ENCODE measurements at regions not wholly inside any gene's neighbourhood (a gene's known extent, or its start where the extent isn't known, plus 50 kb on each side); places are given as distances from the start of the nearest gene placed in this dataset.
A peak's percentile ranks its signal among the peaks of the same experiment; 100 is the strongest.
"Not testable (repeated sequence)": the region's sequence is repeated elsewhere in the genome, so short reads cannot be mapped to it uniquely, and the experiment has no call there.

GRCh38 chr19:37306383-37306963 lies 64.4 kb upstream of the ZNF527 start:
- no peaks in the 10 kb centered on the region for H3K9me2 ChIP-seq (replicated peaks; ENCODE audit: insufficient read depth, low read length)

GRCh38 chr19:37309834-37310575 lies 60.9 kb upstream of the ZNF527 start:
- Histone ChIP-seq H3K9me3 (replicated peaks; ENCODE audit: insufficient read depth, low read length) (no peaks in the 10 kb centered on the region), H3K36me3 (replicated peaks; ENCODE audit: insufficient read depth, low read length) (no peaks in the 10 kb centered on the region), H3K27me3 (replicated peaks; ENCODE audit: insufficient read depth, low read length) (no peaks in the 10 kb centered on the region), H3K9ac (ENCODE audit: low read length) (no peak overlapping the region), H3K4me3 (ENCODE audit: low read length) (no peak overlapping the region), H3K27ac (ENCODE audit: low read length) (no peak overlapping the region), H3K4me1 (ENCODE audit: low read length) (no peaks in the 10 kb centered on the region), H3K9me2 (replicated peaks; ENCODE audit: insufficient read depth, low read length) (no peaks in the 10 kb centered on the region), H3F3A (ENCODE audit: insufficient read depth, low read length) (no peaks in the 10 kb centered on the region), H2AFZ (ENCODE audit: low read length) (no peak overlapping the region), H4K20me1 (ENCODE audit: insufficient read depth, low read length) (no peaks in the 10 kb centered on the region), H3K79me2 (ENCODE audit: low read length) (no peaks in the 10 kb centered on the region), H3K4me2 (ENCODE audit: low read depth, low read length) (no peak overlapping the region)
- no peak for DNase-seq
- TF ChIP-seq EZH2 (optimal IDR thresholded peaks at IDR 0.05; ENCODE audit: low read depth, low read length) (no peak), CTCF (IDR thresholded peaks at IDR 0.05; ENCODE audit: low read length) (peak; percentile 18; the same call in 1 of the 2 replicates)

More at GRCh38 chr19:37306383-37306963, 64.4 kb upstream of the ZNF527 start:
- TF ChIP-seq EZH2phosphoT487 (IDR thresholded peaks at IDR 0.05; ENCODE audit: low read length): no peak
- TF ChIP-seq CTCF (IDR thresholded peaks at IDR 0.05; ENCODE audit: low read length): no peak
- TF ChIP-seq EZH2 (optimal IDR thresholded peaks at IDR 0.05; ENCODE audit: low read depth, low read length): no peak
- no peak overlapping the region for H3K9ac ChIP-seq (ENCODE audit: low read length)
- H3K36me3 ChIP-seq (replicated peaks; ENCODE audit: insufficient read depth, low read length): no peaks in the 10 kb centered on the region
- H3K4me1 ChIP-seq (ENCODE audit: low read length): no peaks in the 10 kb centered on the region
- no peaks in the 10 kb centered on the region for H3K27me3 ChIP-seq (replicated peaks; ENCODE audit: insufficient read depth, low read length)
- no peaks in the 10 kb centered on the region for H3K79me2 ChIP-seq (ENCODE audit: low read length)
- H3K9me3 ChIP-seq (replicated peaks; ENCODE audit: insufficient read depth, low read length): no peaks in the 10 kb centered on the region
- no peak overlapping the region for H3K4me3 ChIP-seq (ENCODE audit: low read length)
- H2AFZ ChIP-seq (ENCODE audit: low read length): no peak overlapping the region
- H3K4me2 ChIP-seq (ENCODE audit: low read depth, low read length): no peak overlapping the region
- H3K27ac ChIP-seq (ENCODE audit: low read length): no peak overlapping the region
- no peak for DNase-seq
- no peaks in the 10 kb centered on the region for H3F3A ChIP-seq (ENCODE audit: insufficient read depth, low read length)
- no peaks in the 10 kb centered on the region for H4K20me1 ChIP-seq (ENCODE audit: insufficient read depth, low read length)

- not testable (repeated sequence) for H3K4me1 ChIP-seq (ENCODE audit: low read length); H3K4me2 ChIP-seq (ENCODE audit: low read depth, low read length); H3K9me2 ChIP-seq (replicated peaks; ENCODE audit: insufficient read depth, low read length); H3K9me3 ChIP-seq (replicated peaks; ENCODE audit: insufficient read depth, low read length); H3K36me3 ChIP-seq (replicated peaks; ENCODE audit: insufficient read depth, low read length); H3K27ac ChIP-seq (ENCODE audit: low read length); H2AFZ ChIP-seq (ENCODE audit: low read length); H4K20me1 ChIP-seq (ENCODE audit: insufficient read depth, low read length); H3K9ac ChIP-seq (ENCODE audit: low read length); H3K27me3 ChIP-seq (replicated peaks; ENCODE audit: insufficient read depth, low read length); DNase-seq; H3K4me3 ChIP-seq (ENCODE audit: low read length); H3K79me2 ChIP-seq (ENCODE audit: low read length); H3F3A ChIP-seq (ENCODE audit: insufficient read depth, low read length)
Measured at GRCh38 chr19:37312531-37313334, 58.2 kb upstream of the ZNF527 start.

All from MM.1S (cell line).